ENCODE measurements at regions not wholly inside any gene's neighbourhood (a gene's known extent, or its start where the extent isn't known, plus 50 kb on each side); places are given as distances from the start of the nearest gene placed in this dataset.

DNA sequence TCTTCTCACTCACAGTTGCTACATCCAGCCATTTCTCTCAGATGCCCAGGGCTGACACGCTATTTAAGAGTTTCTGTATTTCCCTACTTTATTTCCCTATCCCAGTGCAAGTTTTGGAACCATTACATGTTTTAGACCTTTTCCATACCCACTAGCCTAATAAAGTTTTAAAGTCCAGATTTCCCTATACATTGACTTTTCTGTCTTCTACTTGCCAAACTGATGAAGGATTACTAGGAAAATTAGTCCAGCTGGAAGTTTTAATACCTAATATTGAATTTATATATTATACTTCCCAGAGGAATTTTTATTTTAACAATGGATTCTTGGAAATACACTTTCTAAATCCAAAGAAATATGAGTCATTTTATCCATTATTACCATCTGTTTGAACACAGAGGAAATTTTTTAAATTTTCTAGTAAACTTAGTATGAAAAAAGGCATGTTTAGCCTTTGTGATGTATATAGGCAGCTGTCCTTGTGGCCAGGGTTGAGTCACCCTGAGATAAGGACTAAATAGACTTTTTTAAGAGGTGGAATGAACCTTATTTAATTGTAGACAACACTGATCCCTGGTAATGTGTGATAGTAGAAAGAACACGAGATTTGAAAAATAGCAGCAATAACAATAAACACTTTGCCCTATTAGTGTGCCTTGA, 205.0 kb downstream of the TFEC start:
- no peak overlapping the region for H3K27ac ChIP-seq (replicated peaks)
- no peaks in the 10 kb centered on the region for H3K27me3 ChIP-seq (ENCODE audit: insufficient read depth, poor library complexity, severe bottlenecking)
- no peak overlapping the region for H3K4me3 ChIP-seq (replicated peaks; ENCODE audit: insufficient read depth, low read length)
- TF ChIP-seq REST (IDR thresholded peaks at IDR 0.05; ENCODE audit: insufficient replicate concordance, low read depth) (no peak), POLR2AphosphoS5 (IDR thresholded peaks at IDR 0.05; ENCODE audit: low read depth) (no peak), GABPA (IDR thresholded peaks at IDR 0.05; ENCODE audit: low read depth) (no peak), SPI1 (IDR thresholded peaks at IDR 0.05; ENCODE audit: borderline replicate concordance, low read depth) (no peak), CTCF (IDR thresholded peaks at IDR 0.05; ENCODE audit: insufficient read depth, low read length) (no peak)
- DNase-seq (ENCODE audit: low read depth in 1 of 2, low spot score in 1 of 2), result no peak

- no peak overlapping the region for H3K4me3 ChIP-seq (replicated peaks; ENCODE audit: insufficient read depth, low read length)
- no peaks in the 10 kb centered on the region for H3K27me3 ChIP-seq (ENCODE audit: insufficient read depth, poor library complexity, severe bottlenecking)
- H3K27ac ChIP-seq (replicated peaks), result no peak overlapping the region
- no peak for DNase-seq (ENCODE audit: low read depth in 1 of 2, low spot score in 1 of 2)
- no peak for TF ChIP-seq REST (IDR thresholded peaks at IDR 0.05; ENCODE audit: insufficient replicate concordance, low read depth)
- TF ChIP-seq POLR2AphosphoS5 (IDR thresholded peaks at IDR 0.05; ENCODE audit: low read depth), result no peak
- no peak for TF ChIP-seq GABPA (IDR thresholded peaks at IDR 0.05; ENCODE audit: low read depth)
- TF ChIP-seq CTCF (IDR thresholded peaks at IDR 0.05; ENCODE audit: insufficient read depth, low read length), result no peak
- TF ChIP-seq SPI1 (IDR thresholded peaks at IDR 0.05; ENCODE audit: borderline replicate concordance, low read depth), result no peak
These were observed 207.8 kb downstream of the TFEC start for GRCh38 chr7:115822801-115823200.

DNA sequence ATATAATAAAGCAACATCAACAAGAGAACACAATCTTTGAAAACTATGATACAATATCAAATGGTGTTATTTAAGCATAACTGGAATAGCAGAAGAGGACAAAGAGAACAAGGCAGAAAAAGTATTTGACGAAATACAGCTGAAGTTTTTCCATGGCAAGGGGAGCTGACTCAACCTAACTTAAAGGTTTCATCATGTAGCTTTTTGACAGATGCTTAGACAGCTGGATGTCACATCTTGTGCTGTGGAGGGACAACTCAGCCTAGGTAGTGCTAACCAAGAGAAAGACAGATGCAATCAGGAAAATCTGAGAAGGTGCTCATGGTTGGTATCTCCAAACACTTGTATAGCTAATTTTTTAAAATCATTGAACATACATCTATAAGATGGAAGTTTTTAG, 208.2 kb downstream of the TFEC start:
- Histone ChIP-seq H3K4me3 (replicated peaks; ENCODE audit: insufficient read depth, low read length) (no peak overlapping the region), H3K27me3 (ENCODE audit: insufficient read depth, poor library complexity, severe bottlenecking) (no peaks in the 10 kb centered on the region), H3K27ac (replicated peaks) (no peak overlapping the region)
- no peak for DNase-seq (ENCODE audit: low read depth in 1 of 2, low spot score in 1 of 2)
- TF ChIP-seq POLR2AphosphoS5 (IDR thresholded peaks at IDR 0.05; ENCODE audit: low read depth), result no peak
- no peak for TF ChIP-seq SPI1 (IDR thresholded peaks at IDR 0.05; ENCODE audit: borderline replicate concordance, low read depth)
- no peak for TF ChIP-seq CTCF (IDR thresholded peaks at IDR 0.05; ENCODE audit: insufficient read depth, low read length)
- no peak for TF ChIP-seq REST (IDR thresholded peaks at IDR 0.05; ENCODE audit: insufficient replicate concordance, low read depth)
- no peak for TF ChIP-seq GABPA (IDR thresholded peaks at IDR 0.05; ENCODE audit: low read depth)

Data from HL-60 (cell line).